GM18870 (cell line): ENCODE measurements at regions not wholly inside any gene's neighbourhood (a gene's known extent, or its start where the extent isn't known, plus 50 kb on each side); places are given as distances from the start of the nearest gene placed in this dataset.

Experiments
- ATAC-seq: cut with Tn5 transposase; IDR thresholded peaks from one replicate; pipeline ENCODE4 v1.9.1; 2021; ENCODE audit warnings: moderate library complexity; ENCODE audit not compliant: unreplicated experiment

- no peak for ATAC-seq
These were observed 213.6 kb upstream of the CDH5 start for GRCh38 chr16:66152823-66153393.

DNA sequence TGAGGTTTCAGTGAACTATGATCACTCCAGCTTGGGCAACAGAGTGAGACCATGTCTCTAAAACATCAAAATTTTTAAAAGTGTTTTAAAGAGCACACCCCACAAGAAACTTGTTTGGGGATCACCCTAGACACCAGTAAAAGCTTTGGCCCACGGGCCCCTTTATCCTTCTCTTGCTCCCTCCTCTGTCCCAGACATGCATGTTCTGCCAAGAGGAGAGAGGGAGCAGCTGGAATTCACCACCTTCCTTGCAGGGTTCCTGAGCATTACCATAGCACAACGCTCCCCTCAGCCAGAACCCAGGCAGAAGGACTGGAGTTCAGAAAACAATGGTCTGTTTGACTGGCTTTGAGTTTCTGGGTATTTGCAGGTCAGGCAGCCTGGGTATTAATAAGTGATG, 214.3 kb upstream of the CDH5 start:
- no peak for ATAC-seq

DNA sequence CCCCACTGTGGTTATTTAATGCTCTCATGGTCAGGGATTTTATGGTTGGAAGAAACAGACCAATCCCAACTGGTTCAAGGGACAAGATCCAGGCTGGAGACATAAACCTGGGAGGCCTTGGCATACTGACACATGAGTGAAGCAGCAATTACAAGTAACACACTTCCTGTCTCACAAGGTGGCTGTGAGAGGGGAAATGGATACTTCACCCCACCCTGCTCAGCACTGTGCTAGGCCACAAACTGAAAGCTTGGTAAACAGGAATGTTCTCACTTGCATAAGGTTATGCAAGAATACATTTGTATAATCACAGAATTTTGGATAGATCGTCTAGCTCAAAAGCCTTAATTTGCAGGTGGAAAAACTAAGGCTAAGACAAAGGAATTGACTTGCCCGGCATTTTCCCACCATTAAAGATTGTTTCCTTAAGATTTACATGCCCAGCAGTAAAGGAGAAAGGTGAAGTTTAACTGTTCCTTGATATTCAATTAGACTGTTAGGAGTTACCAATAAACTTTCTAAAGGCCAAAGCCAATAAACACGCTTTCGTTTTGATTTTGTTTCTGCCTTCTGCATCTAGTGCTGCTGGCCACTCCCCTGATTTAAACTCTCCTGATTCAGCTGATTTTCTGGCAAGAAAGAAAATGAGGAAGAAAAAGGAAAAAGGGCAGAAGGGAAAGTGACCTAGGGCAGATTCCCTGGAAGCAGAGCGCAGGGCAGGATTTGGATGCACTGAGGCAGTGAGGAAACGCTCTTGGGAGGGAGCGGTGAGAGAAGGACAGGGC, 215.6 kb upstream of the CDH5 start:
- ATAC-seq, result no peak

GRCh38 chr16:66147291-66147690, 219.2 kb upstream of the CDH5 start:
- ATAC-seq, result no peak

DNA sequence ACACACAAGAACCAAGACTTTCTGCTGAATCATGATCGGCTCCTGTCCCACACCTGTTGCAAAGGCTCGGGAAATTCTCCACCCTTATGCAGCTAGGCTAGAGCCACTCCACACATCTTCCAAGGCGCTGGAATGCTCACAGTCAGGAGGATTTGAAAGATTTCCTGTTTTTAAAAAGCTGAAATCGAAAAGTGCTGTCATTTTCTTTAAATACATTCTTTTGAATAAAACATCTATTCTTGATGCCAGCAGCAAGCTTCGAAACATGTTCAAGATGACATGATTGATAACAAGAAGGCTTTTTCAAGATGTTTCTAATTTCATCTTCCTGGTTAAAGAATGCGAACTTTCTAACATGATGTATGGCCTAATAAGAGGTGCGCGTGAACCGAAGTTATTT, 219.7 kb upstream of the CDH5 start:
- ATAC-seq, result no peak

DNA sequence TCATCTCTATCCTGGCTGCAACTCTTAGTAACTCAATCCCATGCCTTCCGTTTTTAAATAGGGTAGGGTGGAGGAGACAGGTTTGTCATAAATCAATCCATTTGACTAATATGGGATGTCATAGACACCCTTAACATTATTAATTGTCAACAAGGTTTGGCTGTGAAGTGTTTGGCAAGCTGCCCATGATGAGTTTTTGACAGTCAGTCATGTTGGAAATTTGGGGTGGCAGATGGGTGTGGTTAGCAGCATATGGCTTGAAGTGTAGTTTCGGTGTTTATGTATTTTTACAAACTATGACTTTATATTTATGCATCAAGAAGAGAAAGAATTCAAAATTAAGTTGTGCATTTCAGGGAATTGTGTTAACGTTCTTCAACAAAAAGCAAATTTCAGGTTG, 221.8 kb upstream of the CDH5 start:
- ATAC-seq, result no peak

DNA sequence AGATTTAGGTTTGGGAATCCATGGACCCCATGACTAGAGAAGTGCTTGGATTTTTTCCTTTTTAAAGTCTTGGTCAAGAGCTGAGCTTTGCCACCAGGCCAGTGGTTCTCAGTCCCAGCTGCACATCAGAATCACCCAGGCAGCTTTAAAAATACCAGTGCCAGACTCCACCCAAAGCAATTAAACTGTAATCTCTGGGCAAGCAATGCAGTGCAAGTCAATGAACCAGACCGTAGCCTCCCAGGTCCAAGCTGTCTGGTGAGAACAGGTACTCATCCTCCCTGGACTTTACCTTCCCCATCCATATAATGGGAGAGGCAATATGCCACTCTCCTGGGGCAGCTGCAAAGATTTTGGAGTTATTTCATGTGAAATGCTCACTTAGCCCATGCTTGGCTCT, 223.1 kb upstream of the CDH5 start:
- ATAC-seq, result no peak

DNA sequence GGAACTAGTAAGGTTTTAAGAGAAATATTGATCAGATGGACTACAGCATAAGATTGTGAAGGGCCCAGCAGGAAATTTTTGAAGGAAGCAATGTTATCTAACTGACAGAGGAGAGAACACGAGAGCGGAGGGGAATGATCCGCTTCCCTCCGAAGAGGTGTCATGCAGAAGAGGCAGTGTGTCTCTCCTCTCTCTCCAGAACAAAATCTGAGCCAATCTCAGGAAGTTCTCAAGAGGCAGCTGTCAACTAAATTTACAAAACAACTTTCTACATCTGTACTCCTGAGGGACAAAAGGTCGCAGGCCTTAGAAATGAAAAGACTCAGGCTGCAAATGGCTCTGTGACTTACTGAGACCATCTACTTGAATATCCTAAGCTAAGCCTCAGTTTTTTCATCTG, 224.6 kb upstream of the CDH5 start:
- no peak for ATAC-seq

- ATAC-seq, result no peak
These were observed 228.6 kb upstream of the CDH5 start for GRCh38 chr16:66137853-66138252.

DNA sequence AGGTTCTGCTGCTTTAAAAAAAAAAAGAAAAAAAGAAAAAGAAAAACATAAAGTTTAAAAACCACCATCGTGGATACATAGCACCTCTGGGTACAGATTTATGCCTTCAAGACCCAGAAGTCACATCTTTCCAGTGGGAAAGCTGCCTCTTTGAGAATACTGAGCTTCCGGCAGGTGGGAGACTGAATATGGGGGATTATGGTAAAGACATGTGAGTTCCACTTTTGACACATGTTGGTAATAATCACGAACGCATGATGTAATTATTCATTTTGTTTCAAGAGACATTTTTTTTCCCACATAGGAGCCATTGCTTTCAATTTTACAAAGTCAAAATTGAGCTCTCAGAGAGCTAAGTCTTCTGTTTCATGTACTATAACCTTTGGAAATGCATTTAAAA, 229.7 kb upstream of the CDH5 start:
- ATAC-seq, result no peak

DNA sequence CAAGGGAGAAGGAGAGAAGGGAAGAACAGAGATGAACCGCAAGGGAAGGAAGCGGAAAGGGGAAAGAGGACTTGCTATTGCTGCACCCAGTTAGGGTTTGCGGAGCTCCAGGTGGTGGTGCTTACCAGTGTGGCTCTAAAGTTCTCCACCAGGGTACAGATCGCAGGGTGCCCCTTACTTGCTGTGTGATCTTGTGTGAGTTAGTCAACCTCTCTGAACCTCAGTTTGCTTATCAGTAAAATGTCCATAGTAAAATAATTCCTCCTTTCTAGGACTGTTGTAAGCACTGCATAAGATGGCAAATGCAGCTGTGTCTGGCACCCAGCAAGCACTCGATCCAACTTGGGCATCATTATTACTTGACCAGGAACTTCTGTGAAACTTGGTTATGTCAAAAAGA, 230.7 kb upstream of the CDH5 start:
- ATAC-seq, result no peak

- ATAC-seq, result no peak
These were observed 231.1 kb upstream of the CDH5 start for GRCh38 chr16:66135421-66135831.

DNA sequence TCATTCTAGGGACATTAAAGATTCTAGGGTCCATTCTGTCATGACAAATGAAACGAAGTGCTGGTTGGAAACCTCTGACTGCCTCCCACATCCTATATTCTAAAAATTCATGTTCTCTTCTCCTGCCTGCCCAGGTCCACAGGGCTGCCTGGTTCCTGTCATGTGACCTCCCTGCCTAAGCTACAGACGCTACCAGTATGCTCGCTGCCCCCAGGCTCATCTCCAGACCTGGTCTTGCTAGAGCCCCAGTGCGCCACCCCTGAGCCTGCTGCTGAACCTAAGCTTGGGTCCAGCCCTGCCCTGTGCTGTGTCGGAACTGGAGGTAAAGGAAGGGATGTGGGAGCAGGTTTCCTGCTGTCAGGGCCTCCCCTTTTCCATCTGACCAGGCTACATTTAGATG, 231.6 kb upstream of the CDH5 start:
- ATAC-seq, result no peak

DNA sequence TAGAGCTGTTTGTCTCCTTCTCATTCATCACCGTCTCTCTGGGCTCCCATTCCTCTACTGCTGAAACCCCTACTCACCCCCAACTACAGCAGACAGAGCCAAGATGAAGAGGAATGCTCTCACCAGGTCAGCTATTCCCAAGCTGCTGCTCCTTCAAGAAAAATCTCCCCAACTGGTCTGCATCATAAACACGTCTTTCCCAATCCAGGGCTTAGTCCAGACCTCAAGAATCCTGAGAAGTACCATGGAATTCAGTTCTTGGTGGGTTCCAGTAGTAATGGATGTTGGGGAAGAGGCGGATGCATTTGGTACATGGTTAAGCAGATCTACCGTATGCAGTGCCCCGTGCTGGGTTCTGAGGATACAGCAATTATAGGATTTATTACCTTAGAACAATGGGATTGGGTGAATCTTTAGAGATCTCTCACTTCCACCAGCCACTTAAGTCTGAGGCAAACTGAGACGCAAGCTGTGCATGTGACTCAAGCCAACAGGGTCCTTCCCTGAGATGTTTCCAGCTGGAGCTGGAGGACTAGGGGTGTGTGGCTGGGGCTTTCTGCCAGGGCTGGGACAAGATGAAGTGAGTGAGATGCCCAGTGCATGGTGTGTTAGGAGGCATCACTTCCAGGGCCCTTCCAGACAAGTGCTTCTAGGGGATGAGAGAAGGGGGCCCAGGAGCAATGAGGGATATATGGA, 232.7 kb upstream of the CDH5 start:
- no peak for ATAC-seq

DNA sequence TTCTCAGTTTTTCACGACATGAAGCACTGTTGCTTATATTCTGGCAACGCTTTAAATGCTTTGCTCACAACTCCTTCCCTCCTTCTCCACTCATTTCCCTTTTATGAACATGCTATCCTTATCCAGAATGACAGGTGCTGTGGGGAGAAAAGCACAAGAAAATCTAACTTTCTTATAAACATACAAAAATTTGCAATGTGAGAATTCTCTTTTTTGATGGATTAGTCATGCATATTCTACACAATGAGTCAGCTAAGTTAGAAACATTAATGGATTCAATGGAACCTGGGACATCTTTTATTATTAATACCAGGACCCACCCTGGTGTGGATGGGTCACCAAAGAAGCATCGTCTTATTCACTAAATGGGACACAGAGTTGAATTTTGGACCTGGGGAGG, 234.6 kb upstream of the CDH5 start:
- ATAC-seq, result no peak

- ATAC-seq, result no peak
These were observed 235.2 kb upstream of the CDH5 start for GRCh38 chr16:66131156-66131807.

GRCh38 chr16:66130296-66130905, 236.1 kb upstream of the CDH5 start:
- no peak for ATAC-seq

DNA sequence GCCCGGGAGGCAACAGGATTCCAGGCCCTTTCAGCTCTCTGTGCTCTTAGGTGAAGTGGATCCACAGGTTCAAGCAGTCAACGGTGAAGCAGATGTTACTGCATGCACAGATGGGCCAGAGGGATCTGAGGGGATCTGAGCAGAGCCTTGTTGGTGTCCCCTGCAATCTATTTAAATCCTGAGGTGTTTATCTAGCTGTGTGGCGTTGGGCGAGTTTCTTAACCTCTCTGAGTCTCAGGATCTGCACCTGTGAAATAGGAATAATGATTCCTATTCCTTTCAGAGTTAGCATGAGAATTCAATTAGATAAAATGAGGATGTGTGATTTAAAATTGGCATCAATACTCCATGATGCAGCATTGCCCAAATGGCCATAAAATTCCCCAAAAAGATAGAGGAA, 237.3 kb upstream of the CDH5 start:
- no peak for ATAC-seq

DNA sequence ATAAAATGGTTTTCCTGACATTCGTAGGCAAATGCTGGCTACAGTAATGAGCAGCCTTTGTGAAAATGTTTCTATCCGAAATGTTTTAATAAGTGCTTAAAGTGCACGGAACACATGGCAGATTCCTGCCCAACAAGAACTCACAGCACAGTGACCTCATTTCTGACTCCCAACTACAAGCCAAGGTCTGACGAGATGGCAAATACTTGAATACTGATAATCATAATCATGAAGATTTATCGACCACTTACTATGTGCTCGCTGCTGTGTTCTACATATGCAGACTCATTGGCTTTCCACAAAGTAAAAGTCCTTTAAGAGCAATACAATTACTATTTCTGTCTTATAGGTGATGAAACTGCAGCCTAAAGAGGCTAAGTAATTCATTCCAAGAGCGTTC, 238.1 kb upstream of the CDH5 start:
- ATAC-seq, result no peak

DNA sequence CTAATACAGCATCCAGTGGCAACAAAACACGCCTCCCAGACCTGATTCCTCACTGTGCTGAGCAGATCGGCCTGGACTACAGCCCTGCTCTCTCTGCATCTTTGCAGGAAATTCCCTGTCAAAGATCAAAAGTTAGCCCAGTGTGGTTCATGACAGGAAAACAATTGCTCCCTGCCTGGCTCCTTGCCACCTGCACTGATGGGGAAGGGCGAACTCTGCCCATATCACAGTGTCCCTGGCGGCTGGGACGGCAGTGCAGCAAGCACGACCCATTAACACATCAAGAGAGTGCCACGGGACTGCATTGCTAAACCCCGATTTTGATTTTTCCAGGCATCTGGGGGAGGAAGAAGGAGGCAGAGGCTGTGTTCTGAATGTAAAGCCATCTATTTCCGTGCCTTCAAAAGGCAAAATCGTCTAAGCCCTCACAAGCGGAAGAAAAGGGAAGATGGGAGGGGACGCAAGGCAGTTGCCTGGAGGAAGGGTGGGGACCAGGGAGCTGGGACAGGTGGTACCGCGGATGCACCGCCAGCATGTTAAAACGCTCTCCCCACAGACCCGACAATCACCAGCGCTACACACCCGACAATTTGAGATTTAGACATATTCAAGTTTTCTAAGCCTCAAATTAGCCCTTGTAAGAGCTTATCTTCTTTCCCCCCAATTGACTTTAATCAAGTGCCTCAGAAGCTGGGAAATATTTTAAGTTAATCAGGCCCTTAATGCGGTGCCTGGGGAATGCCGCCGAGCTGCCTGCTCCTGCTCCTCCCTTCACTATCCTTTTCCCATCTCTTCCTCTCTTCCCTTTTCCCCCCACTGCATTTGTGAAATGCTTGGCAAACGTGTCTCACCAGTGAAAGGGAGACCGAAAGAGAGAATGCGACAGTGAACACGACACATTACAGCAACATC, 238.8 kb upstream of the CDH5 start:
- no peak for ATAC-seq
